Muscle of arm (tissue), 1 donor: ENCODE measurements at regions not wholly inside any gene's neighbourhood (a gene's known extent, or its start where the extent isn't known, plus 50 kb on each side); places are given as distances from the start of the nearest gene placed in this dataset.
"Not testable (repeated sequence)": the region's sequence is repeated elsewhere in the genome, so short reads cannot be mapped to it uniquely, and the experiment has no call there.

Experiments used
- DNase-seq: peaks from one replicate; pipeline ENCODE4 v3.0.0-alpha.2; 2013

DNA sequence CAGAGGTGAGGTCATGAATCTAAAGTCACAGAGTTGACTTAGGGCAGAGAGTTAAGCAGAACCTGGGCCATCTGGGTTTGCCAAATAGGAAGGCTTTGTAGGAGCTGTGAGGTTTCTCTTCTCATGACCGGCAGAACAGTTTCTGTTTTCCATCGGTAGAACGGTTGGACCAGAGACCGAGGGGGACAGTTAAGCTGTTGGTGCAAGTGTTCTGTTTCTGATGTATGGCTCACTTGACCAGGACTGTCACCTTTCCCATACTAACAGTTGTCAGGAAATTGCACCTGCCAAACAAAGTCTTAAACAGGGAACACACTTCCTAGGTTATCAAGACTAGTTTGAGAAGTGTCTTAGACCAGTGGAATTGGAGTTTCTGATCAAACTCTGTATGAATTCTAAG, 158.3 kb downstream of the PDCD6IP start:
- DNase-seq, result no peak

DNA sequence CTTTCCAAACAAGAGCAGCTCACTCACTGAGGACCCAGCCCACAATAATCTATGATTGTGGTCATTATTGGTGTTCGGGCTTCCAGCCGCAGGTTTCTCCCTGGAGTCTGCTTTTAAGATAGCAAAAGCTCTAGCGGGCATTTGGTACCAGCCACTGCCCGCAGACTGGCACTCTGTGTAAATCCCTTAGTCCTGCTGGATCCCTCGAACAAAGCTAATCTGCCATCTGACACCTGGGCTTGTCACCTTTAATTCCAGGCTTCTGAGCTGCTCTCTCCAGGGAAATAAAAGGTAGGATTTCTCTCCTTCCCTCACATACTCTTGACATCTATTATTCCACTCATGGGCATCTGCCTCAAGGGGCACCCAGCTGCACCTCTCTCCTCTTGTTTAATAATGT, 158.7 kb downstream of the PDCD6IP start:
- no peak for DNase-seq

DNA sequence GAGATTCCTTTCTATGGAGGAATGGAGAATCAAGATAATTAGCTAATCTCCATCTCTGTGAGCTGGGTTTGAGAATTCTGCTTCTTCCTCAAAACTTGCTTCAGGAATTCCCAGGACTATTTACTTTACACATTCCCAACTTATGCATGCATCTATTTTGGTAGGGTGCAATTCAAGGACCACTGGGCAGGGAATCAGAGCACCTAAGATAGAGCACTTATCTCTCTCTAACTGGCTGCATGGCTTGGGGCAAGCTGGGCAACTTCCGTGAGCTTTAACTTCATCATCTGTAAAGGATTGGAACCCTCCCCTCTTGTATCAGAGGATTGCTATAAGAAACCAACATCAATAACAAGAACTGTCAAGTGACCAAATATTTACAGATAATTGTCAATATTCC, 160.2 kb downstream of the PDCD6IP start:
- no peak for DNase-seq

DNA sequence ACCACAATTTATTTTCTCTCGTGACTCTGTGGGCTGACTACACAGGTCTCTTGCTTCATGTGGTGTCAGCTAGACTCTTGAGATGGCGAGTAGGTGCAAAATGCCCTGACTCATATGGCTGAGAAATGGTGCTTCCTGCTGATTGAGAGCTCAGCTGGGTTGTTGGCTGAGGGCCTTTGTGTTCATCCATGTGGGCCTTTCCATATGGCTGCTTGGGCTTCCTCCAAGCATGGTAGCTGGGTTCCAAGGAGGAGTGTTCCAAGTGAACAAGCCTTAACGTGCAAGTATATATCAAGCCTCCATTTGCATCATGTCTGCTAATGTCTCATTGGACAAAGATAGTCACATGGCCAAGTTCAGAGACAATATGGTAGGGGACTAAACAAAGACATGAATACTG, 164.0 kb downstream of the PDCD6IP start:
- DNase-seq, result no peak

DNA sequence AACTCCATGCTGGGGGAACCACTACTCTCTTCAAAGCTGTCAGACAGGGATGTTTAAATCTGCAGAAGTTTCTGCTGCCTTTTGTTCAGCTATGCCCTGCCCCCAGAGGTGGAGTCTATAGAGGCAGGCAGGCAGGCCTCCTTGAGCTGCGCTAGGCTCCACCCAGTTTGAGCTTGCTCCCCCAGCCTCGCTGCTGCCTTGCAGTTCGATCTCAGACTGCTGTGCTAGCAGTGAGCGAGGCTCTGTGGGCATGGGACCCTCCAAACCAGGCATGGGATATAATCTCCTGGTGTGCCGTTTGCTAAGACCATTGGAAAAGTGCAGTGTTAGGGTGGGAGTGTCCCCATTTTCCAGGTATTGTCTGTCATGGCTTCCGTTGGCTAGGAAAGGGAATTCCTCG, 171.8 kb downstream of the PDCD6IP start:
- not testable (repeated sequence) for DNase-seq

DNA sequence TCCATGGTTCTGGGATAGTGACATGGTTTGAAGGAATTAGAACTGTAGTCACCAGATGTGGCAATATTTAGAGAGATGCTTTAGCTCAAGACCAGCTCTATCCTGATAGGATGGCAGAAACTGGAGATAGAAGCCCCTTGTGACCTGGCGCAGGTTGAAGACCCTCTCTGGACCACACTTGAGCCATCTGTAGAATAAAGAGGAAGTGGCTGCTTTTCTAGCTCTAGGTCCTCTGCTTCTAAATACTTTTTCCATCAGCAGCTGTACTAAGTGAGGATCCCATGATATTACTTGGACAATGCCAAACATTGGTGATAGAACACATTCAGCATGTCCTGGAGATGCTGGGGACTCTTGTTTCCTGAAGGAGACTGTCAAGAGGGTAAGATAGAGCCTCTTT, 172.6 kb downstream of the PDCD6IP start:
- DNase-seq, result no peak

DNA sequence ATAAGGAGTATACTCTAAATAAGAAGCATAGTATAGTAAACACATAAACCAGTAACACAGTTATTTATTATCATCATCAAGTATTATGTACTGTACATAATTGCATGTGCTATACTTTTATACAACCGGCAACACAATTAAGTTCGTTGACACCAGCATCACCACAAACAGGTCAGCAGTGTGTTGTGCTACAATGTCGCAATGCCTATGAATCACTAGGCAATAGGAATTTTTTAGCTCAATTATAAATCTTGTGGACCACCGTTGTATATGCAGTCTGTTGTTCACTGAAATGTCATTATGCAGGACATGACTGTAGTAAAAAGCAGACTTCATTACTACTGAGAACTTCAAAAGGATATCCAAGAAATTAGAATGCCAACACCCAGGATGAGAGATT, 177.0 kb downstream of the PDCD6IP start:
- no peak for DNase-seq

DNA sequence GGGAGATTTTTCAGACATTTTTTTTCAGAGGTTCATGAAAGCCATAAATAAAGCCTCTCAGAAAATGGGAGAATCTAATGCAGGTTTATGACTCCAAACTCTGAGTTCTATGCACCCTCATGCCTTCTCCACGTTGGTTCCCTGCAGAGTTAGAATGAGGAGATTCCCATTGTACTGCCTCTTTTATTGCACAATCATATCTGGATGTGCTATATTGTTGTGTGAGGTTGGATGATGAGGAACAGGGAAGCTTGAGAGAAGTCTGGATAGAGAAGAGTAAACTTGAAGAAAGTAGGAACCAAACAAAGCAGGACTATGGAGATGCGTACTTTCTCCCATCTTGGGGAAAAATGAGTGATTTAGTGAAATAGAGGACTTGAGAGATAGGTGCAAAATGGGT, 178.8 kb downstream of the PDCD6IP start:
- no peak for DNase-seq

DNA sequence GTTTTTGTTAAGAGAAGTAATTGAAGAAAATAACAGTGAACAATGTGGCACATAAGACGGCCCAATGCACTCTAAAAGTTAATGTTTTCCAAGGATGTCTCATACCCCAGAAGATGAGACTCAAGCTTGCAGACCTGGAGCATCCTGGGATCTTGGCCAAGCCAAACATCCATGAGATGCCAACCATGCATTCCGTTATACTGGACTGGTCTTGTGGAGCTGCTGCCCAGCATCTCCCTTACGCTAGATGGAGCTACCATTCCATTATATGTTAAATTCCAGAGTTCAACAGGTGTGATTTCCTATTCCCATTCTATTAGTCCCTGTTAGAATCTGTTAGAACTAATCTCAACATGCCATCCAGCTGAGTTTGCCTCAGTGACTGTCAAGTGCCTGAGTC, 181.8 kb downstream of the PDCD6IP start:
- peak; percentile 4 for DNase-seq

DNA sequence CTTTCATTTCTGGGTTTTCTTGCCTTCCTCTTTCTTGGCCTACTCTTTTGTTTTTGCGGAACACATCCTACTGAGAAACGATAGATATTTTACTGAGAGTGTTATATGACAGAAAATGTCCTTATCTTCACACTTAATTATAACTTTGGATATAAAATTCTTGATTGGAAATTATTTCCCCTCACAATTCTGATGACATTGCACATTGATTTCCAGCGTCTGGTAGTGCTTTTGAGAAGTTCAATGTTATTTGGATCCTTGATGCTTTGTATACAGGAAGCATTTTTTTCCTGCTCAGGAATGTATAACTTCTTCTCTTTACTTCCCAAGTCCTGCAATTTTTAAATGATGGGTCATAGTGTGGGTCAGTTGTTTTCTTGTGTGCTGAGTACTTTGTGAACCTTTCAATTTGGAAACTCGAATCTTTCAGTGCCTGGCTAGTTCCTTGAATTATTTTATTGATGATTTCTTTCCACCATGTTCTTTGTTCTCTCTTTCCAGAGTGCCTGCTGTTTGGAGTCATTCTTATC, 183.9 kb downstream of the PDCD6IP start:
- DNase-seq, result no peak

DNA sequence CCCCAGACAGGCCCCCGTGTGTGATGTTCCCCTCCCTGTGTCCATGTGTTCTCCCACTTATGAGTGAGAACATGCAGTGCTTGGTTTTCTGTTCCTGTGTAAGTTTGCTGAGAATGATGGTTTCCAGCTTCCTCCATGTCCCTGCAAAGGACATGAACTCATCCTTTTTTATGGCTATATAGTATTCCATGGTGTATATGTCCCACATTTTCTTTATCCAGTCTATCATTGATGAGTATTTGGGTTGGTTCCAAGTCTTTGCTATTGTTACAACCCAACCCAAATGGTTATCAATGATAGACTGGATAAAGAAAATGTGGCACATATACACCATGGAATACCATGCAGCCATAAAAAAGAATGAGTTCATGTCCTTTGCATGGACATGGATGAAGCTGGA, 184.5 kb downstream of the PDCD6IP start:
- DNase-seq, result not testable (repeated sequence)

DNA sequence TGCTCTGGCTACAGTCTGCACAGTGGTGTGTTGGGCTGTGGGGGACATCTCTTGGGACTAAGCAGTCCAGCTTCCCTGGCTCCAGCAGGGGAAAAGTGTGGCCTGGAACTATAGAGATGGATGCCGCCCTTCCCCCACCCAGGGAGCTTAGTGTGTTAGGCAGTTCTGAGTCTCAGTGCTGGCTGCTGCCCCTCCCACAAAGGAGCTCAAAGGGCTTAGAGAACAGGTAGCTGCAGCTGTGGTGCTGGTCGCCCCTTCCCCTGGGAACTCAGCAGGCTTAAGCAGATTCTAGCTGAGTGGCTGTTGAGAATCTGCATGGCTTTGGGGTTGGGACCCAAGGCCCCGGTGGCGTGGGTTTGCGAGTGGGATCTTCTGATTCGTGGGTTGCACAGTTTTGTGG, 190.8 kb downstream of the PDCD6IP start:
- no peak for DNase-seq

DNA sequence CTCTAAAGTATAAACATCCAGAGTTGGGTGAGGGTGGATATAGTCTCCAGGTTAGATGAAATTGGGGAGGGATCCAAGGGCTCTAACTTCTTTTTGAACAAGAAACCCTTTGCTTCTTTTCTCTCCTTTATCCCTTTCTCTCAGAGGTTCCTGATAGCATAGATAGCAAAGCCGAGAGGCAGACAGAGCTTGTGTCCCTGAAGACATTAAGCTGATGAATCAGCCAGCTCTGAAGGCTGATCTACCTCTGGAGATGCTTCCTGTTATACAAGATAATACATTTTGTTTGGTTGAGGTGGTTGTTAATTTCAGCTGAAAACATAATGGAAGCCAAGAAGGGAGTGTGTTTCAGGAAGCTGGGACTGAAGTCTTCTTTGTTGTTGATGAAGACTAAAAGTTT, 193.2 kb downstream of the PDCD6IP start:
- DNase-seq, result no peak

DNA sequence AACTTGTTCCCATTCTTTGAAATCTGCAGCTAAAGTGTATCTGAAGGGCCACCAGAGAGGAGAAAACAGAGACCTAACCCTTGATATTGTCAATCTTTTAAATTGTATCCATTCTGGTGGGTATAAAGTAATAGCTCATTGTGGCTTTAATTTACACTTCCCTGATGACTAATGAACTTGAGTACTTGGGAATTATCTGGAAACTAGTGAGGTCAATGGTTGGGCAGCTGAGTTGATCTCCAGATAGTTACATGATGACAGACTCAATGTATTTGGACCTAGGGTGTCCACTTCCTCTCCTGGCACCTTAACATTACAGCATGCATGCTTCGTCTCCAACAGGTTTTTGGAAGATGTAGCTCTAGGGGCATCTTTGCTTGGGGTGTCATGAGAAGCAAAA, 195.2 kb downstream of the PDCD6IP start:
- DNase-seq, result no peak

DNA sequence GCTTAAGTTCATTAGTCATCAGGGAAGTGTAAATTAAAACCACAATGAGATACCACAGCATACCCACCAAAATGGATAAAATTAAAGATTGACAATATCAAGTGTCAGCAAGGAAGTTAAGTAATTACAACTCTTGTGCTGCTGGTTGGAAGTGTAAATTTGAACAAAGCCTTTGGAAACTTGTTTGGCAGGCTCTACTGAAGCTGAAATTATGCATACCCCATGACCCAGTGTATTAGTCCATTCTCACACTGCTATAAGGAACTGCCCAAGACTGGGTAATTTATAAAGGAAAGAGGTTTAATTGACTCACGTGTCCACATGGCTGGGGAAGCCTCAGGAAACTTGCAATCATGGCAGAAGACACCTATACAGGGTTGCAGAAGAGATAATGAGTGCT, 196.1 kb downstream of the PDCD6IP start:
- no peak for DNase-seq

DNA sequence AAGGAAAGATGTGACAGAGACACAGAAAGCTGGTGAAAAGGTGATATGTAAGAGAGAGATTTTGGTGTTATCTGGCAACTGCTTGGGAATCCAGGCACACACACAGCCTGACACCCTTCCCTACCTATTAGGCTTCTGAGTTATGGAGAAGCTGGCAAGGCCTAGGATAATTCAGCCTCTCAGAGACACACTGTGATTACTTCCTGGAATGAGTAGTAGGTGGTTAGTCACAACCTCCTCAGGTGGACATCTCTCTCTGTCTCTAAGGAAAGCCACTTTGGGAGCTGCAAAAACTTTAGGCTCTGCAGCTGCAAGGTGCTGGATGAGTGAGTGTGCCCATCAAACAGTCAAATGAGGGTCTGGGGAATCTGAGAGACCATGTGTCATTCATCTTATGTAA, 201.9 kb downstream of the PDCD6IP start:
- DNase-seq, result no peak

DNA sequence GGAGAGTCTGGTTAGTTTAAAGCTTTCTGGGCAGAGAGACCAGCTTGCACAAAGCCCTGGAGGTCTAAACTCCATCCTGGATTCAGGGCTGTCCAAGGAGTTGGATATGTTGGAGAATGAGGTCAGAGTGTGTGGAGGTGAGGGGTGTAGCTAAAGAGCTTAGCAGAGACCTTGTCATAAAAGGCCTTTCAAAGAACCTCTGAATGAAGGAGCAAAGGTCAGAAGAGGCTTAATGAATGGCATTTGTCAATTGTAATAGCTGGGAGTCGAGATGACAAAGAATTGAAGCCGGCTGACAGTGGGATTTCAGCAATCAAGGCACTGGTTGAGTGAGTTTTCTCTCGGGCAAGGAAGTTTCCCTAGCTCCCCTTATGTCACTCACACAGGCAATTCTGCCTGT, 202.6 kb downstream of the PDCD6IP start:
- DNase-seq, result no peak

DNA sequence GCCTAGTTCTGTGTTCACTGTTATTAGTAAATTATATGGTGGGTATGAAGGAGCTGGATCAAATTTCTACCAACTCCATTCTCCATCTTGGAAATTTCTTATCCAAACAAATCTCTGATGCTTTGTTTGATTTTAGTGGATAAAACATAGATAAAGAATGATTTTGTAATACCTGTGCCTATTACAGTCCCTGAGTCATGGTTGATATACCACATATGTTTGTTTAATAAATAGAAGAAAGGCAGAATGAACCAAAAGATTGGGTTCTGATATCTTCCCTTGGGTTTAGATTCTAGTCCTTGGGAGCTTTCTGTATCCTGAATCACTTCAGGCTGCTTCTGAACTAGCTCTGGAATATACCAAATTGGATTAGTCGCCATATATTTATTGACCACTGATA, 203.6 kb downstream of the PDCD6IP start:
- DNase-seq, result no peak

DNA sequence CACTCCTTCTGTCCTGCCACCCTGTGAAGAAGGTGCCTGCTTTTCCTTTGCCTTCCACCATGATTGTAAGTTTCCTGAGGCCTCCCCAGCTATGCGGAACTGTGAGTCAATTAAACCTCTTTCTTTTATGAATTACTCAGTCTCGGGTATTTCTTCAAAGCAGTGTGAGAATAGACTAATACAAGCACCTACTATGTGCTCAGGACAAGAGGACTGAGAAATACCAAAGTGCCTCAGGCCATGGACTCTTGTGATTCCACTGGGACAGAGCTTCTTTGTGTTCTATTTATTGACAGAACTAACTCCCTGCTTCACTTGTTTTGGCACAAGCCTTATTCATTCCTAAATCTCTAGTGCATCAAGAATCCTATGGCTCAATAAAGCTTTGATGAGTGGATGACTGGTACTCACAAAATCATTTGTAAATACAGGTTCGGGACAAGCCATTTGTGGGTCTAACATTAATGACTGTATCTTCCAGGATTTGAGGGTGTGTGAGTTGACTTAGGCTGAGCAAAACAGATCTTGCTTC, 204.2 kb downstream of the PDCD6IP start:
- DNase-seq, result no peak

DNA sequence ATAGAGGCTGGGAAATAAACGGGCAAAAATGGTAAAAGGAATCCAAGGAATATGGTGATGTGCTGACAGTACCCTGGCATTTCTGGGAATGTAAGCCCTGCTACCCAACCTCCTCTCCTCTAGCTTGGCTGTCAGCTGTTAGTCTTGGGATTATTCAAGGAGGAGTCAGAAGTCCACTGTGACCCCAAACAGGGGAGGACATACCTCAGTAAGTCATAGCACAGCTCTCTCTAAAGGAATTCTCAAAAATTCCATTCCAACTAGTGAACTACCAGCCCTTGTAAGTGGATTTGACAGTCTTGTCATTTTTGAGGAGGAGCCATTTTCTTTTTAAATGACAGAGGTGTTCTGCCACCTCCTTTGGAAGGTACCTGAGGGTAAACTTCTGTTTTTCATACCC, 207.5 kb downstream of the PDCD6IP start:
- DNase-seq, result no peak

DNA sequence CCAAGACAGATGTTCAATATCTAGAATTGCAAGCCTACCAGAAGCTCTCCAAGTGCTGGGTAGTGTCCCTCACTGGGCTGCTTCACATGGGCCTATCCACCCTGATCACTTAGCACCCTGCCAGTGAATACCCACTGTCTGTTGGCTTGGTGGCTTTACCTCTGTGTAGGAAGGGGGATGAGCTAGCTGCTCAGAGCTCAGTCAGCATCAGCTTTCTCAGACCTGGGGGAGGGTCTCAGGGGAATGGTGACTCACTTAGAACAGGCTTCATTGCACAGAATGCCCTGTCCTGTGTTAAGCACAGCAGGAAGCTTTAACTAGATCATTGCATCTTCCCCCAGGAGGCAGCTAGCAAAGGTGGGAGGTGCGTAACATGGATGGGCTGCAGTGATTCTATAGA, 209.8 kb downstream of the PDCD6IP start:
- DNase-seq, result no peak

DNA sequence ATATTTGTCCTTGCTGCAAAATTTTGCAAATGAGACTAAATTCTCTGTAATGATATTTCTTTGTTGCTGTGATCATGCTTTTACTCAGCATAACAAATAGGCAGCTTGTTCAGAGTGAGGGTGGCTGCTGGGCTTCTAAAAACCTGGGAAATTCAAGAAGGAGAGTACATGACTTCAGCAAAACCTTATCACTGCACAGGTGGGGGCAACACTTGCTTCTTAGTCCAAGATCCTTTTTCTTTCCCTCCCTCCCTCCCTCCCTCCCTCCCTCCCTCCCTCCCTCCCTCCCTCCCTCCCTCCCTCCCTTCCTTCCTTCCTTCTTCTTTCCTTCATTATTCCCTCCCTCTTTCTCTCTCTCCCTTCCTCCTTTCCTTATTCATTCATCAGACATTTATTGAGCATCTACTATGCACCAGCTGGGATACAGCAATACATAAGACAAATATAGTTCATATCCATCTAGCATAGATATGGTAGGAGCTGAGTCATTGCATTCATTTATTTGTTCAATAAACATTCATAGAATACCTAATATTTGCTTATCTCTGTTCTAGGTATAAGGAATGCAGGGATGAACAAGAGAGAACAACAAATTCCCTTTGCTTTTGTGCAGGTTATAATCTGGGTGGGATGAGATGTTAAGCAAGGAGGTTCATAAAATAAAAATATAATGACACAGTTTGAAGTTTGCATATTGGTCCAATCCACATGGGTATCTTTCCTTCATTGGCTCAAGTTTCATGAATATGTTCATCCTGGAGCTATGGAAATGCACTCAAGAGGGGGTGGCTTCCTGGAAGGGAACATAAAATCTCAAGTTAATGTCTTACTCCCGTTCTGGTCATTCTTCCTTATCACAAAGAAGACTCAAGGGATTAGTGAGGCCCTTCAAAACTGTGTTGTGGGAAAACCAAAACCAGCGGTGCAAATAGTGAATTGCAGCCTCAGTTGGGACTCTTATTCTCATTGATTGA, 210.7 kb downstream of the PDCD6IP start:
- DNase-seq, result no peak
